Suprapubic skin (tissue), 3 donors: ENCODE measurements at regions not wholly inside any gene's neighbourhood (a gene's known extent, or its start where the extent isn't known, plus 50 kb on each side); places are given as distances from the start of the nearest gene placed in this dataset.

Experiments
- CTCF ChIP-seq, 2 donors: fragments of 200-600 bp in 1 of 2; fragments of 450-650 bp in 1 of 2; sonication (generic) in 1 of 2; IDR thresholded peaks; one replicate each; pipeline ENCODE4 v1.5.1; 2016 to 2019; ENCODE audit warnings: antibody characterized with exemption in 2 of 2, mild to moderate bottlenecking in 1 of 2, moderate library complexity in 1 of 2
- POLR2AphosphoS5 ChIP-seq, 3 donors: sonication (generic); formaldehyde crosslinking; IDR thresholded peaks; one replicate each; pipeline ENCODE4 v1.6.1; 2017; ENCODE audit warnings: antibody characterized with exemption in 3 of 3

- no peak for TF ChIP-seq POLR2AphosphoS5 (IDR thresholded peaks at IDR 0.05)
- TF ChIP-seq CTCF (IDR thresholded peaks at IDR 0.05) = no peak
Observed at GRCh38 chr2:150557020-150557600, 69.6 kb upstream of the RND3 start.
